Smooth muscle cell (in vitro differentiated cells): ENCODE measurements at regions not wholly inside any gene's neighbourhood (a gene's known extent, or its start where the extent isn't known, plus 50 kb on each side); places are given as distances from the start of the nearest gene placed in this dataset.

Experiments used
- DNase-seq: peaks from one replicate; lab custom pipeline; 2025; ENCODE audit not compliant: unreplicated experiment; lab: John Stamatoyannopoulos, UW
- H2AFZ ChIP-seq: fragments of 200-600 bp; sonication (generic); 2 replicates; pipeline ENCODE4 v1.6.0; 2016; ENCODE audit warnings: antibody characterized with exemption, low read depth, mild to moderate bottlenecking
- H3F3A ChIP-seq: fragments of 200-600 bp; sonication (generic); 2 replicates; pipeline ENCODE4 v1.6.0; 2017; ENCODE audit warnings: antibody characterized with exemption, low read depth
- H3K27ac ChIP-seq: fragments of 200-600 bp; sonication (generic); 2 replicates; pipeline ENCODE4 v1.5.1; 2016; ENCODE audit warnings: low read depth, mild to moderate bottlenecking
- H3K27me3 ChIP-seq: fragments of 200-600 bp; sonication (generic); 2 replicates; pipeline ENCODE4 v1.6.1; 2016; ENCODE audit warnings: low read depth, mild to moderate bottlenecking
- H3K36me3 ChIP-seq: fragments of 200-600 bp; sonication (generic); 2 replicates; pipeline ENCODE4 v1.5.1; 2016; ENCODE audit warnings: low read depth
- H3K4me1 ChIP-seq: fragments of 200-600 bp; sonication (generic); 2 replicates; pipeline ENCODE4 v1.5.1; 2016; ENCODE audit warnings: low read depth
- H3K4me2 ChIP-seq: fragments of 200-600 bp; sonication (generic); 2 replicates; pipeline ENCODE4 v1.6.0; 2016; ENCODE audit warnings: mild to moderate bottlenecking
- H3K4me3 ChIP-seq: fragments of 200-600 bp; sonication (generic); 2 replicates; pipeline ENCODE4 v1.5.1; 2016; ENCODE audit warnings: mild to moderate bottlenecking
- H3K79me2 ChIP-seq: fragments of 200-600 bp; sonication (generic); 2 replicates; pipeline ENCODE4 v1.6.0; 2016; ENCODE audit warnings: low read depth, mild to moderate bottlenecking
- H3K9ac ChIP-seq: fragments of 200-600 bp; sonication (generic); 2 replicates; pipeline ENCODE4 v1.6.0; 2016; ENCODE audit warnings: low read depth
- H3K9me3 ChIP-seq: fragments of 200-600 bp; sonication (generic); replicated peaks from 2 replicates; pipeline ENCODE4 v1.5.1; 2016; ENCODE audit warnings: low read depth
- H4K20me1 ChIP-seq: fragments of 200-600 bp; sonication (generic); 2 replicates; pipeline ENCODE4 v1.6.0; 2016; ENCODE audit warnings: low read depth
- WGBS: methylation state at CpG from one replicate; pipeline ENCODE4 v1.1.7; 2016; ENCODE audit warnings: low lambda C conversion rate; 5-methylcytosine and 5-hydroxymethylcytosine counted together
- TF ChIP-seq, protein P1 (sequence below): fragments of 200-600 bp; sonication (generic); IDR thresholded peaks from 2 replicates; pipeline ENCODE4 v1.5.1; 2017; ENCODE audit warnings: borderline replicate concordance, mild to moderate bottlenecking, antibody characterized with exemption; ENCODE audit not compliant: insufficient read depth, poor library complexity, severe bottlenecking

DNA sequence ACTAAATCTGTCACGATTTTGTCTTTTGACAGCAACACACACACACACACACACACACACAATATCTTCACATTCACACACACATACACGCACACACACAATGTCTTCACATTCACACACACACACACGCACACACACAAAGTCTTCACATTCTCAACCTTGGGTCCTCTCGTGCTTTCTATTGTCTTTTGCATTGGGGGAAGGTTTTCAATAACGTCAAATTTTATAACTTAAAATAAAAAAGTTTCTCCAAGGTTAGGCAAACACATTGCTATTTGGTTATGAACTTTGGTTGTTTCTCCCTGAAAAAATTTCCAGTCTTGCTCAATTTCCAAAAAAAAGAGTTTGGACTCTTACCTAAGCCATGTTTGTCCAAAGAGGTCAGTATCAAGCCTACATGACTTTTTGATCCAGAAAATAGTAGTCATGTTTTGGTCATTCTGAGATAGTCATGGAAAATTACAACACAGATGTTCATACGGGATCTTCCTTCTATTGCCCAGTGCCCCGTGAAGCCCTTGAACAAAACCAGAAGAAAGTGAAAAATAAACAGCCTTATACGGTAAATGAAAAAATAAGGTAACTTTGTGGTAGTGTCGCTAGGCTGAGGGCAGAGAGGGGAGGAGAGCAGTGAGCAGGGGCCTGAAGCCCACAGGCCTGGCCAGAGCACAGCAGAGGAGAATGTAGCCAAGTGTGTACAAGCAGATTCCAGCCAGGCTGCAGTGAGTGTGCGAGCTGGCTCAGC is 542.8 kb upstream of the ID2 start:
- Histone ChIP-seq H2AFZ (no peak overlapping the region), H3K79me2 (no peaks in the 10 kb centered on the region), H3K4me3 (no peak overlapping the region), H3F3A (no peaks in the 10 kb centered on the region), H3K4me2 (no peak overlapping the region), H3K27ac (no peak overlapping the region), H3K4me1 (no peaks in the 10 kb centered on the region), H3K36me3 (no peaks in the 10 kb centered on the region), H4K20me1 (no peaks in the 10 kb centered on the region), H3K9me3 (no peaks in the 10 kb centered on the region), H3K27me3 (no peaks in the 10 kb centered on the region), H3K9ac (no peak overlapping the region)
- DNase-seq: no peak
- 93% methylated on average over 10 of the region's 10 CpGs for WGBS
- TF ChIP-seq, protein P1, sequence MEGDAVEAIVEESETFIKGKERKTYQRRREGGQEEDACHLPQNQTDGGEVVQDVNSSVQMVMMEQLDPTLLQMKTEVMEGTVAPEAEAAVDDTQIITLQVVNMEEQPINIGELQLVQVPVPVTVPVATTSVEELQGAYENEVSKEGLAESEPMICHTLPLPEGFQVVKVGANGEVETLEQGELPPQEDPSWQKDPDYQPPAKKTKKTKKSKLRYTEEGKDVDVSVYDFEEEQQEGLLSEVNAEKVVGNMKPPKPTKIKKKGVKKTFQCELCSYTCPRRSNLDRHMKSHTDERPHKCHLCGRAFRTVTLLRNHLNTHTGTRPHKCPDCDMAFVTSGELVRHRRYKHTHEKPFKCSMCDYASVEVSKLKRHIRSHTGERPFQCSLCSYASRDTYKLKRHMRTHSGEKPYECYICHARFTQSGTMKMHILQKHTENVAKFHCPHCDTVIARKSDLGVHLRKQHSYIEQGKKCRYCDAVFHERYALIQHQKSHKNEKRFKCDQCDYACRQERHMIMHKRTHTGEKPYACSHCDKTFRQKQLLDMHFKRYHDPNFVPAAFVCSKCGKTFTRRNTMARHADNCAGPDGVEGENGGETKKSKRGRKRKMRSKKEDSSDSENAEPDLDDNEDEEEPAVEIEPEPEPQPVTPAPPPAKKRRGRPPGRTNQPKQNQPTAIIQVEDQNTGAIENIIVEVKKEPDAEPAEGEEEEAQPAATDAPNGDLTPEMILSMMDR: no peak

DNA sequence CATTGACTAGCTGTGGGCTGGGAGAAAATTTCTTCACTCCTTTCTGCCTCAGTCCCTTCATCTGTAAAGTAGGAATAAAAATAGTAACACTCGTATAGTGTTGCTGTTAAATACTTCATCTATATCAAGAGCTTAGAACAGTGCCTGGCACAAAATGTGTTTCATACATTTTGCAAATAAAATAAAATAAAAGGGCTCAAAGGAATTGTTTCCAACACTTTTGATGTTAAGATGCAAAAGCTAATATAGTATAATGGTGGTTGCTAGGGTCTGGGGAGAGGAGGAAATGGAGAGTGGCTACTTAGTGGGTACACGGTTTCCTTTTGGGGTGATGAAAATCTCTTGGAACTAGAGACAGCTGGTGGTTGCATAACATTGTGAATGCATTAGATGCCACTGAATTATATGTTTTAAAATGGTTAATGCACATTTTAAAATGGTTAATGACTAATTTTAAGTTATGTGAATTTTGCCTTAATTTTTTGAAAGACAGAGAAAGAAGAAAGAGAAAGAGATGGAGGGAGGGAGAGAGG is 542.1 kb upstream of the ID2 start:
- 95% methylated on average over 2 of the region's 2 CpGs for WGBS
- H3K4me1 ChIP-seq: no peaks in the 10 kb centered on the region
- H3K27me3 ChIP-seq: no peaks in the 10 kb centered on the region
- H3K36me3 ChIP-seq: no peaks in the 10 kb centered on the region
- no peak overlapping the region for H3K4me3 ChIP-seq
- no peaks in the 10 kb centered on the region for H3F3A ChIP-seq
- no peak overlapping the region for H3K27ac ChIP-seq
- H4K20me1 ChIP-seq: no peaks in the 10 kb centered on the region
- H3K9ac ChIP-seq: no peak overlapping the region
- DNase-seq: no peak
- TF ChIP-seq, protein P1: no peak
- no peak overlapping the region for H2AFZ ChIP-seq
- no peaks in the 10 kb centered on the region for H3K9me3 ChIP-seq
- H3K79me2 ChIP-seq: no peaks in the 10 kb centered on the region
- no peak overlapping the region for H3K4me2 ChIP-seq

DNA sequence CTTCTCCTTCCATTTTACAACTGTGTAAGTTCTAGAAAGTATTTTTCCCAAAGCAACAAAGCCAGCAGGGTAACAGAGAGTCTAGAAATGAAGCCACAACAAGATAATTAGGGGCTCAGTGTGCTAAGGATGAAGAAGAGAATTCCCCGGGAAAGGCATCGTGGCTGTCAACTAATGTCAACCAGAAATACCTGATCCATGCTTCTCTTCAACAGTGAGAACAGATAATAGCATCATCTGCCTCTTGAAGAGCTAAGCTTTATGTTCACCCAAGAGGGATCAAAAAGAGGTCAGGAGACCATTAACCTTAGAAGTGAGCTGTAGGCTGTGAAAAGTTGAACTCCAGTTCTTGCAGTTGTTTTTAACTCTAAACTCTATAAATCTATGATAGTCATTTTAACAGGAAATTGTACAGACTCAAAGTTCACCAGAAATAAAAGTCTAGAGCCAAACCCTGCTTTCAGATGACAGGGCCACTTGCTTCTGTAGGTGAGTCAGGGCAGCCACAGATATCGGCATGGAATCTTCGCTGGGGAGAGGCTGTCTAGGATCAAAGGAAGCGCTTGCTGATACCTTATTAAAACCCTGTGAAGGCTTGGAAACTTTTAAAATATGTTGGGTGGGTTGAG is 540.7 kb upstream of the ID2 start:
- H3K27ac ChIP-seq: no peak overlapping the region
- TF ChIP-seq, protein P1: no peak
- 71% methylated on average over 5 of the region's 5 CpGs for WGBS

More for the DNA sequence above, 540.7 kb upstream of the ID2 start:
- no peak overlapping the region for H2AFZ ChIP-seq
- no peaks in the 10 kb centered on the region for H3K79me2 ChIP-seq
- no peaks in the 10 kb centered on the region for H3K36me3 ChIP-seq
- H3K4me1 ChIP-seq: no peaks in the 10 kb centered on the region
- DNase-seq: no peak
- H3K27me3 ChIP-seq: no peaks in the 10 kb centered on the region
- no peak overlapping the region for H3K9ac ChIP-seq
- no peaks in the 10 kb centered on the region for H3F3A ChIP-seq
- H3K4me2 ChIP-seq: no peak overlapping the region
- H3K9me3 ChIP-seq: no peaks in the 10 kb centered on the region
- no peak overlapping the region for H3K4me3 ChIP-seq
- no peaks in the 10 kb centered on the region for H4K20me1 ChIP-seq
